Endothelial cell of hepatic sinusoid (primary cell): ENCODE measurements at regions not wholly inside any gene's neighbourhood (a gene's known extent, or its start where the extent isn't known, plus 50 kb on each side); places are given as distances from the start of the nearest gene placed in this dataset.

Source experiments
- in situ Hi-C: cut with HindIII; loops from 2 replicates; pipeline ENCODE4 v1.10.0; 2017; ENCODE audit warnings: low sequenced_read_pairs

DNA sequence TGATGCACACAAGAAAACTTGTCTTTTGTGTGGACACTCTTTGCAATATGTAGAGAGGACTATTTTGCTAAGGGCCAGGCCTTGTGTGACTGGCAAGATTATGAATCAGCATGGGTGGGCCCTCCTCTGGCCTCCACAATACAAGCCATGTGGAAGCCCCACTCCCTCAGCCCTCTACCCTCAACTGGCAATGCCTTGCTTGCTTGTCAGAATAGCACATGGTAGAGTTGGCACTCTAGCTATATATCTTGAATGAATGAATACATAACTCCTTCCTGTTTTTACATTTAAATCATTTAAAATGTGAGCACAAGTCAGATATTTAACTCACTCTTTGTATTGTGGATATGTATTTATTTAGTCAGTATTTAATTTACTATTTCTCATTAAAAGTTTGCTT, 805.4 kb upstream of the GYPC start:
- in situ Hi-C loops, result no loop called here

DNA sequence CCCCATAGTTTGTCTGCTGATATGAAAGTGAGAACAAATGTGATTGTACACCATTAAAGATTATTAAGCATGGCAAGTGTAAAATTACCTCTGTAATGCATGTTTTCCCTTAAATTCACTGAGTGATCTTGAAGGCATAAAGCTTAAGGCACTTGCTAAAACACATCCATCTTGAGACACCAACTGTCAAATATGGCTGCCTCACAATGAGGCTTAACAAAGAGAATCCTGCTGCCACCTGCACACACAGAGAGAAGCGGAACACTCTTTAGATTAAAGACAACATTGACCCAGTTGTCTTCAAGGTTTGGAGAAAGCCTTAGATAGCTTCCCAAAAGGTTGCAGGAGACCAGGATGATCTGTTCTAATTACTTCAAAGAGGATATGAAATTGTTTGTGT, 803.6 kb upstream of the GYPC start:
- in situ Hi-C loops, result no loop called here

DNA sequence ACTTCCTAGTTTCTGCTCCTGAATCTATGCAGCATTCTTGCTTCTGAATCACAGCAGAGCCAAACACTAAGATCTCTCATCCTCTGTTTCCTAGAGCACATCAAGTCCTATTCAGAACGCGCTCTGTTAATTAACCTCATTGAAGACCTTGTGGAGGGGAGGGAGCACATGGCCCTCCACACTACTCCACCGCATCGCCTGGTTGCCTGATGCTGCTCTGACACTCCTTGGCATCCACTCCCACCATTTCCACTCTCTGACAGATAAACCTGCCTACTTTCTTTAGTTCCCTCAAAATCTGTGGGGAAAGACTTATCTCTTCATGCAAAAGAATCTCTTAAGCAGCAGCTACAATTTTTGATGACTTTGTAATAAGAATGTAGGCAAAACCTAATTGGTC, 802.3 kb upstream of the GYPC start:
- in situ Hi-C loops, result no loop called here

DNA sequence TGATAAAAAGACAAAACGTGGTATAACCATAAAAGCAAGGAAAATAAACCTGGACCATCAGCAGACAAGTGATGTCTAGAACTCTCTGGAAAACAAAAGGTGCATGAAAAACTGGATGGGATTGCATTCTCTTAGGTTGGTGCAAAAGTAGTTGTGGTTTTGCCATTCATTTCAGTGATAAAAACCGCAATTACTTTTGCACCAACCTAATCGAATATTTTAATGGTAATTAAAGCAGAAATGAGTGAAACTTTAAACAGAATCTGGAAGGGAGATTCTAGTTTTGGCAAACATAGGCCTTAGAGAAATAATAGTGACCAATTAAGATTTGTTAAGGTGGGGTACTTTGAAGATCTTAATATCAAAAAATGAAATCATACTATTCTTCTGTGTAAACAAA, 800.8 kb upstream of the GYPC start:
- in situ Hi-C loops, result no loop called here

DNA sequence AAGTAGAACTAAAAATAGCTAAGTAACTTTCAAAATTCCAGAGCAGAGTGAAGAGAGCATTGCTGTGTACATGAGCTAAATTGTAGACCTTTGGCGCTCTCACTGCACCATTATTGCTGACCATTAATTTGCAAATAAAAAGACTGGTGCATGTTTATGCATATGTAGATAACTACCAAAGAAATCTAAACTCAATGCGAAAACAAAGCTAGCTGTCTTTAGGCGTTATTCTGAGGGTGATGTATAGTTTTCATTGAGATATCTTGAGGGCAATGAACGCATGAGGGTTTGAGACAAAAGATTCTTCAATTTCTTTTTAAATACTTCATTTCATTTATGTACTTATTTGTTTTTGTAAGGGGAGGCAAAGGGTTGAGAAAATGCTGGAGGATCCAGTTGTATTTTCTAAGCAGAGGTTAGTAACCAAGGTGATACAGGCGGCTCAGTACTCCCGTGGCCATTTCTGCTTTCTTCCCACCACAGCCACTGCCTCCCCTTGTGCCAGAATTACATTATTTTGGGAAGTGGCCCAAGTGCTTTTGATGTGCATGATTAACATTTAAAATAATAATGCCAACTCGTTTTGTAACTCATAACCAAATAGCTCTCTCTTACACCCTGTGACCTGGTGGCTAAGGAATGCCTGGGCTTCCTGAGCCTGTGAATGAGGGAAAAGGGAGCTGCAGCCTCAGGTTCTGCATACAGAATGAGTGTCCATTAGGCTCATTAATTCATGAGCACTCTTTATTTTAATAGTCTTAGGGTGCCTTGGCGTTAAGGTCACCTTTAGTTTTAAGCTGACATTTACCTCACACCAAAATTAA, 797.8 kb upstream of the GYPC start:
- in situ Hi-C loops, result no loop called here

DNA sequence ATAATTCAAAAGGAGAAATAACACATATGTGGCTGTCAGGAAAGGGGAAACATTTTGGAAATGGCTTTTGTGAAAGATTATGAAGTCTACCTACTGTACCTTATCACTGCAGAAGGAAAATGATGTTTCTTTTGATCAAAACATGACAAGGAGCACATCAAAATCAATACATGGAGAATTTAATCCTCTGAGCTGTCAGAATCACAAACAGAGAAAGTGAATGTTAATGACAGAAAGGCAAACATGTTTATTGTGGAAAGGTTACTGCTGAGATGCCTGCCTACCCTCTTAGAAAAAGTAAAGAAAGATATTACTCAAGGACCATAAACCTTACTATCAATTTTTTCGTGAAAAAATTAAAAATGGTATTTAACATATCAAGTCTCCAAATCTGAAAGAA, 794.5 kb upstream of the GYPC start:
- in situ Hi-C loops, result no loop called here

DNA sequence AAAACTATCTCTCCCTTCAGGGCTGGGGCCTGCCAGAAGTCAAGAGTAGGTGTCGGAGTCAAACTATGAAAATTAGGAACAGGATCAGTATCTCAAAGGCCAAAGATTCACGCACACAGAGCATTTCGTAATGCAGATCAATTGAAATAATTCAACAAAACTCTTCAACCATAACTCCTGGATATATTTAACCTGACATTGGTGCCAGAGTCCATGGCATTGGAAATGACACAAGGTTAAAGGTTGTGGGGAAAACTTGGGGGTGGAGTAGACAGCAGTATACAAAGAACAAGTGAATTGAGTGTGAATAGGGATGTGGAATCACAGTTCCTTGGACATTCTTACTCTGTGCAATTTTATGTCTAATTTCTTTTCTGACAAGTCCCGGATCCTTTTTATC, 788.0 kb upstream of the GYPC start:
- in situ Hi-C loops, result no loop called here

DNA sequence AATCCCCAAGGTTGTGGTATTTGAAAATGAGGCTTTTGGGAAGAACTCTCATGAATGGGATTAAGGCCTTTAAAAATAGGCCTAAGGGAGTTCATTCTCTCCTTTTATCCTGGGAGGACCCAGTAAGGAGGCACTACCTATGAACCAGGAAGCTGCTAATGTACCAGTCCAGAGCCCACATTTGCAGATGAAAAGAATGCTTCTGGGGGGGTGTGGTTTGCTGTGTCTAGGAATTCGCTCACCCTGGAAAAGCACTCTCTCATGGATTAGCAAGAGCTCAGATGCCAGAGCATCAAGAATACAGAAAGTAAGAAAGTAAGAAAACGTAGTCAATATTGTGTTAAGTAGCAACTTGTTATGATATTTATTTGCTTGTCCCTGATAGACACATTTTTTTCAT, 785.7 kb upstream of the GYPC start:
- in situ Hi-C loops, result no loop called here

DNA sequence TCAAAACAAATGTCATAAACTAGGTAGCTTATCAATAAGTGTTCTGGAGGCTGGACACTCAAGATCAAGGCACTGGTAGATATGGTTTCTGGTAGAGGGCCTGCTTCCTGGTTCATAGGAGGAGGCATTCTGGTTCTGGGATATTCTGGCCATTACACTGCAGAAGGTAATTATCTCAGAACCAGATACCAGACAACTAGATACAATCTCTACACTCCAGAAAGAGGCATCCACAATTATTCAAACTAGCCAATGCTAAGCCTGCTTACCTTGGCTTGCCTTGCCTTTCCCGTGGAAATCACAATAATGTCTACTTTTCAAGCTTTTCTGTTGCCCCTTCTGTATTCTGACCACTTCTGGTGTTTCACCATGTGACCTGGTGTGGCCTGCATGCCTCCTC, 785.2 kb upstream of the GYPC start:
- in situ Hi-C loops, result no loop called here

DNA sequence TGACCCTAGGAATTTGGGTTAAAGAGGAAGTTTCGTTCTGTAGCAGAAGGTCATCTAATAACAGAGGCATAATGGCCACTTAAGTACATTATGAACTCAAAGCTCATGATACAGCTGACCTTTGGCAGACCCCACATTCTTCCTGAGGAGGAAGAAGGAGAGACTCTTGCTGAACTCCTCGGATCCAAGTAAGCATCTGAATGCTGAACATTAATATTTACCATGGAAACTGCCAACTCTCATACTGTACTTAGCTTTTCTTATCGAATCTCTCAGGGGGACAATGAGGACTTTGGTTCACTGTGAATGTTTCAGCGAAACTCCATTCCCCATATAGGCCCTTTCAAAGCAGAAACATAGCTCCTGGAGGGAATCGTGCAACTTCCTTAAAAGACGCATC, 781.4 kb upstream of the GYPC start:
- in situ Hi-C loops, result no loop called here

DNA sequence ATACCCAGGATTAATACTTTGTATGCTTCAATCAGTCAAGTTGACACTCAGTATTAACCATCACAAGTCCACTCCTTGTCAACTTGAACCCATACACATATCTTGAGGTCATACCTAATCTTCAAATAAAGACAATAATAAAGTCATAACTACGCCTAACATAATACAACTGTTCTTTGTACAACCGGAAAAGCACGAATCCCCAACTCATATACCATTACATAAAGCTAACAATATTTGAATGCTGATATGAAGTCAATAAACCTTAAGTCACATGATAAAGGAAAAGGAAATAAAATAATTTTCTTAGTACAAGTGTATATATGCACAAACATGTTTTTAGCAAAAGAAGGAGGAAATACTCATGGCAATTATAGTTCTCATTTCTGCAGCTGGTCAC, 770.6 kb upstream of the GYPC start:
- in situ Hi-C loops, result no loop called here

DNA sequence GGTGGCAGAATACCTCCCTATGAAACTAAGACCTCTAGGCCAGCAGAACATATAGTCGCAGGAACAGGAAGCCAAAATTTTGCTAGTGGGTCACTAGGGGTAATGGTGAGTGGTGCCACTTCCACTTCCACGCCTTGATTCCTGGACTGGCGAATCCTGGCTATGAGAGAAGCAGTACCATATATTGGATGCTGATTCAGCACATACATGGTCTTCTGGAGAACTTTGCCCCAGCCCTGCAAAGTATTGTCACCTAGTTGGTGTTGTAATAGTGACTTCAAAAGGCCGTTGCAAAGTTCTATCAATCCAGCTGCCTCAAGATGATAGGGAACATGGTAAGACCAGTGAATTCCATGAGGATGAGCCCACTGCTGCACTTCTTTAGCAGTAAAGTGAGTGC, 769.8 kb upstream of the GYPC start:
- in situ Hi-C loops, result no loop called here

DNA sequence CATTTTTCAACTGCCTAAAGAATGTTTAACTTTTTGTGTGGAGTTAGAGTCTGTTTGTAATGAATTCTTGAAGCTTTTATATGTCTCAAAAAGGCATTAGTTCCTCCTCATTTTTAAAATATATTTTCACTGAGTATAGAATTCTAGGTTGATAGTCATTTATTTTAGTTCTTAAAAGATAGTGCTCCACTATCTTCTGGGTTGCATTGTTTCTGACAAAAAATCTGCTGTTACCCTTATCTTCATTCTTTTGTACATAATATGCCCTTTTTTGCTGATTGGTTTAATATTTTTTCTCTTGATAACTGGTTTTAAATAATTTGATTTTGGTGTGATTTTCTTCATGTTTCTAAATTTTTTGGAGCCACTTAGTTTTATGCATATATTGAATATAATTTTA, 754.7 kb upstream of the GYPC start:
- in situ Hi-C loops, result no loop called here

DNA sequence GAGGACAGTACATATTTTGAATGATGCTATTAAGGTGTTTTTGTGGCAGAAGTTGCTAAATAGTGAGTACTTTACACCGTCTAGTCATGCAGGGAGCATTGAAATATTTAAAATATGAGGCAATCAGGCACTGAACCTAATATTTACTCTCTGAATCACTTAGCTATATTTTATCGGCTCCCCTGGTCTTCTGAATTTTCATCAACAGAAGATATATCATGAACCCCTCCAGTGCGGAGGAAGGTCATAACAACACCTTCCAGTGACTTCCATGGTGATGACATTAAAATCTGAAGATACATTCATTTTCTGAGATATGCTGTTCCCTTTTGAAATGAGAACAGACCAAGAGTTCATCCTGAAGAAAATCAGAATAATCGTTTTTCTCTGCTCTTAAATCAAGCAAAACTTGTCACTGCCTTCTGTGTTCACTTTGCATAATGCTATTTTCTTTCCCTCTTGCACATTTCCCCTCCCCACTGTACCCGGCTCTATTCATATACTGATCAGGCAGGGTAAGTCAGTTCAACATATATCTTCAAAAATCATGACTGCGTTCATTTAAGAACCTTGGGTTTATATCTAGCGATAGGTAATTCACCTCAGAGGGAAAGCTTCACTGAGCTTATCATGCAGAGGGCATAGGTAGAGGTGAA, 729.9 kb upstream of the GYPC start:
- in situ Hi-C loops, result no loop called here

DNA sequence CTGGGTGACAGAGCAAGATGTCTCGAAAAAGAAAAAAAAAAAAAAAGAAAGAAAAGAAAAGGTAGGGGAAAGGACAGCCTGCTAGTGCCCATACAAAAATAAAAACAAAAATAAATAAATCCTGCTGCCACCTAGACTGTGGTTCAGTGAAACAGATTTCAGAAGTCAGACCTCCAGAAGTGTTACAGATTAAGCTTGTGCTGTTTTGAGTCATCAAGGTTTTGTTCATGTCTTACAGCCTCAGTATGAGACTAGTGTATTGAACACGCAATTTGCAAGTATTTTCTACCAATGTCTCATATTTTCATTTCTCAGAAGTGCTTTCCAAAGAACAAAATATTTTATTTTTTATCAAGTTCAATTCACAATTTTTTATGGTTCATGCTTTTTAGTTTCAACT, 720.4 kb upstream of the GYPC start:
- in situ Hi-C loops, result no loop called here

DNA sequence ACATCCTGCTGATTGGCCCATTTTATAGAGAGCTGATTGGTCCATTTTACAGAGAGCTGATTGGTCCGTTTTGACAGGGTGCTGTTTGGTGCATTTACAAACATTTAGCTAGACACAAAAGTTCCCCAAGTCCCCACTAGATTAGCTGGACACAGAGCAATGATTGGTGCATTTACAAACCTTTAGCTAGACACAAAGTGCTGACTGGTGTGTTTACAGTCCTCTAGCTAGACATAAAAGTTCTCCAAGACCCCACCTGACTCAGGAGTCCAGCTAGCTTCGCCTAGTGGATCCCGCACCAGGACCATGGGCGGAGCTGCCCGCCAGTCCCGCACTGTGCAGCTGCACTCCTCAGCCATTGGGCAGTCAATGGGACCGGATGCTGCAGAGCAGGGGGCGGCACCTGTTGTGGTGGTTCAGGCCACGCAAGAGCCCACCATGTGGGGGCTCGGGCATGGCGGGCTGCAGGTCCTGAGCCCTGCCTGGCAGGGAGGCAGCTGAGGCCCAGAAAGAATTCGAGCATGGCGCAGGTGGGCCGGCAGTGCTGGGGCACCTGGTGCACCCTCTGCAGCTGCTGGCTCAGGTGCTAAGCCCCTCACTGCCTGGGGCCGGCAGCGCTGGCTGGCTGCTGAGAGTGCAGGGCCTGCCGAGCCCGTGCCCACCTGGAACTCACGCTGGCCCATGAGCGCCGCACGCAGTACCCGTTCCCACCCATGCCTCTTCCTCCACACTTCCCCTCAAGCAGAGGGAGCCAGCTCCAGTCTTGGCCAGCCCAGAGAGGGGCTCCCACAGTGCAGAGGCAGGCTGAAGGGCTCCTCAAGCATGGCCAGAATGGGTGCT, 713.2 kb upstream of the GYPC start:
- in situ Hi-C loops, result no loop called here

DNA sequence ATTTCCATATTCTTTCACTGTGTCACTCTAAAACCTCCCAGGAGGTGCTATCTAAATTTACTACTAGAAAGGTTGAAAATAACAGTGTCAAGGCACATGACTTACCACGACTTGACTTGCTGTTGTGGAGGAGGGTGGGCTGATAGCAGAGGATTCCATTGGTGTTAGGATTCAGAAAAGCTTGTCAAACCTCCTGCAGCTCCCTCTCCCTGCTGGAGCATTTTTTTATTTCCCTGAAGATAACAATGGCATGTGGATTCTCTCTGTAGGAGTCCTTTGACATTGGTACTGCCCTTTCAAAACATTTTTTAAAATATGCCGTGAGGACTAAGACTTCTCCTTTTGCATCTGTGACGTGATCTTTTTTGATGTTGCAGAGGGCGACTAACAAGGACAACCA, 696.9 kb upstream of the GYPC start:
- in situ Hi-C loops, result no loop called here

DNA sequence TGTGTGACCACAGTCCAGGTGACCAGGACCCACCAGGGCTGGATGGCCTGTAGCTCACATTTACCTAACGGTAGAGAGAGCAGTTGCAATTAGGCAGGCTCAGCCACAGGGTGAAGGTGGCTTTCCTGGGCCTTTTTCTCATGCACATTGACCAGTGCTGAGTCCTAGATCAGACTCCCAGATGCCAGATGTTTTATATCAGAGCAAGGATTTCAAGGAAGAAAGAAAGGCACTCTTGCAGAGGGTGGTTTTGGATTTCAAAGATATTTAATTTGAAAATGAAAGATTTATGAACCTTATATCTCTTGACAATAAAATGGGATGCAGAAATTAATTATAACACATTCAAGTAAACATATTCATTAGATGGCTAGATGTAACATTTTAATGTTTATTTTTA, 694.2 kb upstream of the GYPC start:
- in situ Hi-C loops, result no loop called here

DNA sequence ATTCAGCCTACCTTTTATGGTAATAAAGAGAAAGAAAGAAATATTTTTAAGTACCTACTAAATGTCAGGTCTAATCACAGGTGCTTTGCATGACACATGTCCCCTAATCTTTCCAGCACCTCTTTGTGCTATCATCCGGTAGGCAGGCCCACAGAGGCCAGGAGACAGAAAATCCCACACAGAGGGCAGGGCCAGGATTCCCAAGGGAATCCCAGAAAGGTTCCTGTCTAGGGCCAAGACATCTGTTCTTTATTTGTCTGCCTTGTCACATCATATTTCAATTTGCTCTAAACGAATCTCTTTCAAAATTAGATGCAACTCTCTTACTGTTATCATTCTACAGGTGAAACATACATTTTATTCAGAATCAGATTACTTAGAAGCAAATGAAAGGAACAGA, 676.1 kb upstream of the GYPC start:
- in situ Hi-C loops, result no loop called here

DNA sequence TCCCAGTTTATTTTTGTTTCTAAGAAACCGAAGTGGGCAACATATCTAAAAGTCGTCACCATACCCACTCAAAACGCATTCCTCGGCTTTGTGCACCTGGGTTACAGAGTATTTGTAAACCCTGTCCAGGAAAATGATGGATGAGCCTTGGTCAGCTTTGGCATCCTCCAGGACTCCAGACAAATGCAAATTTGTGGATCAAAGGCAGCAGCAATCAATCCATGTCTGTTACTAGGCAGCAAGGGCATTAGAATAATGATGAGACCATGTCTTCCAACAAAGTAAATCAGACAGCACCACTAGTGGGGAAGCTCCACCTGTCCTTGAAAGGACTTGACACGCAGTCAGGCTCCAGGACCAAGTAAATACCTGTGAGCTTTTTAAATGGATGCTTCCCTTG, 672.6 kb upstream of the GYPC start:
- in situ Hi-C loops, result no loop called here

DNA sequence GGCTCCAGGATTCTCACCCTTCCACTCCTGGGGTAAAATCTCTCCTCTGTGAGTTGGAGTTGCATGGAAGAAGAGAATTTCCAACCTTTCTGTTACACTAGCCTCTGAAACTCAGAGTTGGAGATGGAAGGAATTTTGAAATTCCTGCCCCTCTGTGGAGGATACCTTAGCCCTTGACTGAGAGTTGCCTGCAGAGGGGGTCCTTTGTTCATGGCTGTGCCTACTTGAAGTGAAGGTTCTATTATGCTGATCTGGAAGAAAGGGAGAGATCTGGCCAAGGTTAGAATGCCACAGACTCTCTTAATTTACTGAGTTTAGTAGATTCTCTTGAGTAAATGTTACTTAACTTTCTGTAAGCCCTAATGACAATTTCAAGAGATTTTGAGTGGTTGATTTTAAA, 626.6 kb upstream of the GYPC start:
- in situ Hi-C loops, result no loop called here

DNA sequence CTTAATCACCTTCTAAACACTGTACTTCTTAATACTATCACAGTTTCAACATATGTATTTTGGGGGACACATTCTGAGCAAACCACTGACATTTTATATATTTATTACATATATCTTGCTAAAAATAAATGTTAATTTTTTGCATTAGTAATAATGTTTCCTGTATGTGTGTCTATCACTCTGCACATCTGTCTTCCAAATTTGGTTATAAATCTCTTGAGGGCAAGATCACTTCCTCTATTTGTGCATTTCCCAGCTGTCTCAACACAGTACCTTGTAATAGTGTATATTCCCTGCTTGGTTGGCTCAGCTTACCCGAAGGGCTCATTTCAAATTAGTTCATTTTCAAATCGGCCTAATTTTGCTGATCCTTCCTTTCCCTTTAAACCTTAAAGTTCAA, 617.1 kb upstream of the GYPC start:
- in situ Hi-C loops, result no loop called here
